HCT116 (cell line): ENCODE measurements at regions not wholly inside any gene's neighbourhood (a gene's known extent, or its start where the extent isn't known, plus 50 kb on each side); places are given as distances from the start of the nearest gene placed in this dataset.

Source experiments
- ATAC-seq: fragments of 200-7000 bp; cut with Tn5 transposase; 2 replicates; pipeline ENCODE4 v1.9.1; 2020; ENCODE audit warnings: mild to moderate bottlenecking, moderate library complexity
- BruUV-seq: library from RNA; stranded (reverse); fragments of 400-500 nt; replicated peaks from 2 replicates; lab custom pipeline; 2021; lab: Mats Ljungman, UMichigan
- CTCF ChIA-PET: fragments of 300-600 bp; sonication (Branson Sonifier 250); formaldehyde crosslinking; loops from one replicate; lab custom pipeline; 2021; ENCODE audit warnings: antibody characterized with exemption; lab: Charles Lee
- POLR2A ChIA-PET: fragments of 300-600, 350-600 bp; sonication (Branson Sonifier 250); formaldehyde crosslinking; loops from one replicate; lab custom pipeline; 2021; ENCODE audit warnings: antibody characterized with exemption; lab: Charles Lee
- RAD21 ChIA-PET, 2 experiments: fragments of 300-600 bp; sonication (Branson Sonifier 250); formaldehyde crosslinking; loops; one replicate each; lab custom pipeline; 2023; ENCODE audit warnings: low total read pairs in 2 of 2; ENCODE audit not compliant: uncharacterized antibody in 2 of 2, unreplicated experiment in 2 of 2, low non-redundant PET in 1 of 2; lab: Charles Lee
- DNase-seq: peaks from one replicate; pipeline ENCODE4 v3.0.0-alpha.2; 2010; ENCODE audit warnings: low read depth, low spot score
- H2AFZ ChIP-seq: fragments of 200-600 bp; shearing (Covaris generic), sonication (generic); 2 replicates; pipeline ENCODE4 v1.6.1; 2017; ENCODE audit warnings: low read depth, mixed run types, mixed read lengths, antibody characterized with exemption, low read length; ENCODE audit not compliant: poor library complexity, severe bottlenecking
- H3K27ac ChIP-seq: 2 replicates; pipeline ENCODE4 v1.5.1; 2012; ENCODE audit warnings: low read depth, low read length
- H3K27me3 ChIP-seq: fragments of 200-600 bp; sonication (generic); 2 replicates; pipeline ENCODE4 v1.6.1; 2016; ENCODE audit warnings: mixed run types, low read length, mixed read lengths; ENCODE audit not compliant: insufficient read depth
- H3K36me3 ChIP-seq, 2 experiments: fragments of 200-500 bp in 1 of 2; fragments of 200-600 bp in 1 of 2; sonication (Bioruptor generic) in 1 of 2; sonication (generic) in 1 of 2; 2 replicates each; pipeline versions ENCODE4 v1.5.1 to v1.6.1; 2014 to 2016; ENCODE audit warnings: low read length in 2 of 2, inconsistent platforms in 1 of 2, mixed read lengths in 1 of 2, mixed run types in 1 of 2; ENCODE audit not compliant: insufficient read depth in 2 of 2, control insufficient read depth in 1 of 2
- H3K4me1 ChIP-seq, 2 experiments: fragments of 200-600 bp in 1 of 2; sonication (generic) in 1 of 2; 2 replicates each; pipeline versions ENCODE4 v1.5.1 to v1.6.1; 2012 to 2017; ENCODE audit warnings: low read length in 2 of 2, inconsistent platforms in 1 of 2, mild to moderate bottlenecking in 1 of 2, mixed read lengths in 1 of 2, mixed run types in 1 of 2, moderate library complexity in 1 of 2; ENCODE audit not compliant: insufficient read depth in 2 of 2, control insufficient read depth in 1 of 2
- H3K4me2 ChIP-seq: fragments of 200-600 bp; sonication (generic); 2 replicates; pipeline ENCODE4 v1.6.1; 2017; ENCODE audit warnings: mixed run types, low read length, mixed read lengths
- H3K4me3 ChIP-seq, 2 experiments: fragments of 200-600 bp in 1 of 2; sonication (generic) in 1 of 2; replicated peaks in 1 of 2; 2 replicates each; pipeline ENCODE4 v1.5.1; 2011 to 2016; ENCODE audit warnings: low read length in 2 of 2, control low read depth in 1 of 2, low read depth in 1 of 2, mild to moderate bottlenecking in 1 of 2, mixed read lengths in 1 of 2, mixed run types in 1 of 2
- H3K79me2 ChIP-seq: fragments of 200-600 bp; sonication (generic); 2 replicates; pipeline ENCODE4 v1.6.1; 2017; ENCODE audit warnings: mild to moderate bottlenecking, mixed run types, low read length, moderate library complexity, mixed read lengths; ENCODE audit not compliant: insufficient read depth
- H3K9ac ChIP-seq: fragments of 200-600 bp; sonication (generic); 2 replicates; pipeline ENCODE4 v1.6.1; 2016; ENCODE audit warnings: low read length, mixed read lengths
- H3K9me2 ChIP-seq: fragments of 200-600 bp; sonication (generic), shearing (Covaris generic); 2 replicates; pipeline ENCODE4 v1.6.1; 2017; ENCODE audit warnings: mixed run types, mild to moderate bottlenecking, moderate library complexity; ENCODE audit not compliant: insufficient read depth
- H3K9me3 ChIP-seq, 2 experiments: fragments of 200-500 bp in 1 of 2; fragments of 200-600 bp in 1 of 2; sonication (Bioruptor generic) in 1 of 2; sonication (generic) in 1 of 2; 2 replicates each; pipeline ENCODE4 v1.6.1; 2014 to 2017; ENCODE audit warnings: low read length in 2 of 2, mixed read lengths in 2 of 2, inconsistent platforms in 1 of 2, low read depth in 1 of 2, mild to moderate bottlenecking in 1 of 2, mixed run types in 1 of 2, moderate library complexity in 1 of 2; ENCODE audit not compliant: control insufficient read depth in 1 of 2, insufficient read depth in 1 of 2
- H4K20me1 ChIP-seq: fragments of 200-600 bp; sonication (generic), shearing (Covaris generic); 2 replicates; pipeline ENCODE4 v1.6.1; 2017; ENCODE audit warnings: mixed run types, mild to moderate bottlenecking, moderate library complexity; ENCODE audit not compliant: insufficient read depth
- CBX3 ChIP-seq: IDR thresholded peaks from 2 replicates; pipeline ENCODE4 v1.6.1; 2012; ENCODE audit warnings: low read depth
- CEBPB ChIP-seq: IDR thresholded peaks from 2 replicates; pipeline ENCODE4 v1.6.1; 2012; ENCODE audit warnings: low read depth
- EGR1 ChIP-seq: IDR thresholded peaks from 2 replicates; pipeline ENCODE4 v1.6.1; 2012; ENCODE audit warnings: low read depth
- ELF1 ChIP-seq: IDR thresholded peaks from 2 replicates; pipeline ENCODE4 v1.6.1; 2012; ENCODE audit warnings: low read depth, borderline replicate concordance
- EZH2 ChIP-seq: fragments of 200-600 bp; sonication (generic); IDR thresholded peaks from 2 replicates; pipeline ENCODE4 v1.6.1; 2017; ENCODE audit warnings: antibody characterized with exemption, mixed run types
- EZH2phosphoT487 ChIP-seq: fragments of 200-600 bp; IDR thresholded peaks from 2 replicates; pipeline ENCODE4 v1.6.1; 2018; ENCODE audit warnings: antibody characterized with exemption, borderline replicate concordance
- FOSL1 ChIP-seq: IDR thresholded peaks from 2 replicates; pipeline ENCODE4 v1.6.1; 2012; ENCODE audit warnings: low read depth
- JUND ChIP-seq: IDR thresholded peaks from 2 replicates; pipeline ENCODE4 v1.6.1; 2012
- POLR2A ChIP-seq: IDR thresholded peaks from 2 replicates; pipeline ENCODE4 v1.7.0; 2011; ENCODE audit warnings: borderline replicate concordance; ENCODE audit not compliant: insufficient read depth, insufficient read length; ENCODE audit errors: extremely low read depth
- RAD21 ChIP-seq: IDR thresholded peaks from 2 replicates; pipeline ENCODE4 v1.6.1; 2012; ENCODE audit warnings: low read depth, mild to moderate bottlenecking
- SIN3A ChIP-seq: IDR thresholded peaks from 2 replicates; pipeline ENCODE4 v1.6.1; 2012; ENCODE audit warnings: low read depth
- TCF7L2 ChIP-seq: IDR thresholded peaks from 2 replicates; pipeline ENCODE4 v1.7.0; 2011; ENCODE audit warnings: borderline replicate concordance, inconsistent platforms; ENCODE audit not compliant: insufficient read depth, insufficient read length; ENCODE audit errors: extremely low read depth
- YY1 ChIP-seq: IDR thresholded peaks from 2 replicates; pipeline ENCODE4 v1.6.1; 2011; ENCODE audit warnings: low read length, low read depth, moderate library complexity, mild to moderate bottlenecking; ENCODE audit not compliant: insufficient replicate concordance; ENCODE audit errors: extremely low read depth
- ZNF274 ChIP-seq: fragments of 200-500 bp; sonication (Bioruptor generic); IDR thresholded peaks from 2 replicates; pipeline ENCODE4 v1.6.1; 2014; ENCODE audit warnings: mild to moderate bottlenecking, low read depth, low read length, inconsistent platforms
- intact Hi-C: fragments of 100-400 bp; cut with micrococcal nuclease; formaldehyde crosslinking; loops from 2 replicates; pipeline ENCODE4 v1.10.0; 2022
- TF ChIP-seq, protein P1 (sequence below): IDR thresholded peaks from 2 replicates; pipeline ENCODE4 v1.6.1; 2012

- BruUV-seq, result no TSS peak
- Histone ChIP-seq H3K9me3 (no peaks in the 10 kb centered on the region), H3K9me2 (no peaks in the 10 kb centered on the region), H3K4me3 (no peak overlapping the region), H3K27me3 (peaks cover 22% of the 10 kb centered on the region; the same call in 1 of the 2 replicates), H3K4me2 (no peak overlapping the region), H3K36me3 (no peaks in the 10 kb centered on the region), H3K4me1 (no peaks in the 10 kb centered on the region), H2AFZ (no peak overlapping the region), H3K9ac (no peak overlapping the region), H3K27ac (no peak overlapping the region), H3K79me2 (no peaks in the 10 kb centered on the region), H4K20me1 (no peaks in the 10 kb centered on the region)
- no peak for DNase-seq
- intact Hi-C loops, result no loop called here
- ChIA-PET RAD21 (no interaction called here), POLR2A (no interaction called here), CTCF (no interaction called here)
- no peak for ATAC-seq
- no peak for TF ChIP-seq ELF1
- TF ChIP-seq RAD21, result no peak
- TF ChIP-seq YY1, result no peak
- no peak for TF ChIP-seq POLR2A
- no peak for TF ChIP-seq CBX3
- TF ChIP-seq FOSL1, result no peak
- TF ChIP-seq EZH2phosphoT487, result no peak
- TF ChIP-seq, protein P1, sequence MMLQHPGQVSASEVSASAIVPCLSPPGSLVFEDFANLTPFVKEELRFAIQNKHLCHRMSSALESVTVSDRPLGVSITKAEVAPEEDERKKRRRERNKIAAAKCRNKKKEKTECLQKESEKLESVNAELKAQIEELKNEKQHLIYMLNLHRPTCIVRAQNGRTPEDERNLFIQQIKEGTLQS, result no peak
- no peak for TF ChIP-seq SIN3A
- no peak for TF ChIP-seq TCF7L2
- TF ChIP-seq EZH2, result no peak
- TF ChIP-seq ZNF274, result no peak
- TF ChIP-seq EGR1, result no peak
- no peak for TF ChIP-seq JUND
- no peak for TF ChIP-seq CEBPB
Measured at GRCh38 chr19:32265995-32266394, 79.4 kb upstream of the ZNF507 start.
